GM18505 (cell line): ENCODE measurements at regions not wholly inside any gene's neighbourhood (a gene's known extent, or its start where the extent isn't known, plus 50 kb on each side); places are given as distances from the start of the nearest gene placed in this dataset.

Experiments used
- ATAC-seq: cut with Tn5 transposase; IDR thresholded peaks from one replicate; pipeline ENCODE4 v1.9.1; 2021; ENCODE audit not compliant: unreplicated experiment
- POLR2A ChIP-seq: IDR thresholded peaks from 4 replicates; pipeline ENCODE4 v1.6.1; 2011; ENCODE audit warnings: borderline replicate concordance; ENCODE audit not compliant: insufficient read depth, insufficient read length; ENCODE audit errors: extremely low read depth

- ATAC-seq: no peak
- TF ChIP-seq POLR2A: no peak
Measured at GRCh38 chr21:25024639-25025038, 582.6 kb downstream of the MRPL39 start.

GRCh38 chr21:25005388-25005787 is 601.9 kb downstream of the MRPL39 start:
- no peak for ATAC-seq
- TF ChIP-seq POLR2A: no peak

GRCh38 chr21:25002676-25003075 is 604.6 kb downstream of the MRPL39 start:
- no peak for ATAC-seq
- no peak for TF ChIP-seq POLR2A

DNA sequence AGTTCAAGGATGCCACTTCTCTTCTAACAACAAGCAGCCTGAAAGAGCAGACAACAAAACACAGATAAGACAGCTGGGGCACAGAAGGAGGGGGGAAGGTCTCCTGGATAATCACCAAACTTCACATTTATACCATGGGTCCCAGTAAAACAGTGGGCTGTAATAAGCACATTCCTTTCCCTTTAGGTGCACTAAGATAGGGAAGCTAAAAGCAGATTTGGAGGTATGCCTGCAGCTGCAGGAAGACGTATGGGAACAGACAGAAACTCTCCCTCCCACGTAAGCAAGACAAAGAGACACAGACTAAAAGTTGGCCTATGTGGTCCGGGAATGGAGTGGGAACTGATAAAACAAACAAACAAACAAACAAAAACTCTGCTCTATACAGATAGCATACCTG is 612.1 kb downstream of the MRPL39 start:
- no peak for ATAC-seq
- TF ChIP-seq POLR2A: no peak

- no peak for TF ChIP-seq POLR2A
Measured at GRCh38 chr21:24994717-24995116, 612.6 kb downstream of the MRPL39 start.

GRCh38 chr21:24989516-24989915 is 617.8 kb downstream of the MRPL39 start:
- no peak for TF ChIP-seq POLR2A
- ATAC-seq: no peak

More at GRCh38 chr21:24994717-24995116, 612.6 kb downstream of the MRPL39 start:
- ATAC-seq: no peak

- no peak for TF ChIP-seq POLR2A
- no peak for ATAC-seq
Measured at GRCh38 chr21:24988941-24989340, 618.3 kb downstream of the MRPL39 start.

- TF ChIP-seq POLR2A: no peak
- no peak for ATAC-seq
Measured at GRCh38 chr21:24976238-24976637, 631.0 kb downstream of the MRPL39 start.

GRCh38 chr21:24969068-24969467 is 638.2 kb downstream of the MRPL39 start:
- ATAC-seq: no peak
- no peak for TF ChIP-seq POLR2A

DNA sequence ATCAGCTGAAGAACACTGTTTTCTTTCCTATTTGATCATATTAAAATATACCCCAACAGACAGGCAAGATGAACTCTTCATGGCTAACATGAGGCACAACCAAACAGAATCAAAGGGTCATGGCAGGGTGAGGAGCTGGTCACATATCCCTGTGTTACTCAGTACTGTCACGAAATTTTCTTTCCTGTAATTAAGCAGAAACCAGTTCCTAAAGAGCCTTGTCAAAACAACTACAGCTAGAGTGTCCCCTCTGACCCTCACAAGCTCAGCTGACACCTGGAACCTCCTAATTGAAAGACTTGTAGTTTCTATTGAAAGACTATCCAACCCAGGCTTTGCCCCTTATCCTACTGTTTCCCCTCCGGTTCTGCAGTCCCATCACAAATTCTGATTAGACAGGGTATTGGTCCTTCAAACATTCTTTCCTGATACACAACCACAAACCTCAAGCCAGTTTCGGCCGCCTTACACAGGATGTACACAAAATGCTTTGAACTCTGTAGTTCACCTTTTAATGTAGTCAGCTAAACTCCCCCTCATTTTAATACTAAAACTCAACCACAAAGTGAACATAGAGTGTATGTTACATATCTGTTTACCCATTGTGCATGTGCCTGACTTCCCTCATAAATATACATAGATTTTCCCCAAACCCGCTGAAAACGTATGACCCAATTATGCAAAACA is 651.9 kb downstream of the MRPL39 start:
- TF ChIP-seq POLR2A: no peak
- ATAC-seq: peak; percentile 81

DNA sequence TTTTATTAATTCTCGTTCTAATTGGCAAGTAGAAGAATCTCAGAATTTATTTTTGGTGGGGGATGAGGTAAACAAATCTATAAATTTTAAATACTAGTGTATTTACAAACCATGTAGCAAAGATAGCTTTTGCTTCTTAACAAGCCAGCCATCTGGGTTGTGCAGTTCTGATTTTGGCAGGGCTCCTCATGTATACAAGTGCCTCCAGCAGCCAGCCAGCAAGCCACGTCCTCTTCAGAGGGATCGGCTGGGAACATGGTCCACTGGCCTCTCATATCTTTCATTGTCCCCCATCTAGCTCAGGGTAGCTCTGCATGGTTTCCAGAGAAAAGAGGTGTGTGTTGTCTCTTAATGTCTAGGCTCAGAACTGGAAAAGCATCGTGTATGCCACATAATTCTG is 659.1 kb downstream of the MRPL39 start:
- no peak for ATAC-seq
- TF ChIP-seq POLR2A: no peak

GRCh38 chr21:24945910-24946309 is 661.4 kb downstream of the MRPL39 start:
- no peak for TF ChIP-seq POLR2A
- ATAC-seq: no peak

DNA sequence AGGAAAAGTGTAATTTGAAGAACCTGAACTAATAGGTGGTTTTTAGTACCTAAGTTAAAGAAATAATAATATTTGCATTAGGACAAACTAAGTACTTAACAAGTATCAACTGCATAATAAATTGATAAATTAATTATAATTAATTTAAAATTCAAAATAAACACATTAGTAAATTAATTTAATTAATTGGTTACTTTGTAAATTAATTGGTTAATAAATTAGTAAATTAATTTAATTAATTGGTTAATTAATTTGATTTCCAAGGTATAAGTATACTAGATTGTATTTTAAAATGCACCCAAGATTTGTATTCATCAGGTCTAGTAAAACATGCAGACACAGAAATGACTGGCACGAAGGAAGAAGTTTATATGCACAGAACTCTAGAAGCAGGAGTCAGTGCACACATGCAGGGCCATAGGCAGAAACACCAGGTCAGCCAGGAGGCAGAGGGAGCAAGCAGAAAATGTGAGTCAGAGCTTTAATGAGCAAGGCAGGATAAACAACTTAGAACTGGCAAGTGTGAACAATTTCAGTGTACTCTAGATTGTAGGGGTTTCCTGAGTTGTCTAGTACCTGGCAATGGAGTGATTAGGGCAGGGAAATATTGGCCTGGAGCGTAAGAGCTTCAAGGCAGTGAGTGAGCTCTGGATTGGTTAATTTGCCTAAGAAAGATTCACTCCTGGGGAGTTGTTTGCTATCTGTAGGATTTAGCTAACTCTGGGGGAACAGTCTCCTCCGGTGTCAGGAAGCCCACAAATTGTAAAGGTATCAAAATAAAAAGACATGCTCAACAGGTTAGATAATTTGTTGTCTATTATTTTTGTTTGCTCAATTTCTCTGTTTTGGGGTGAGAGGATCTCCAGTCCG is 665.7 kb downstream of the MRPL39 start:
- TF ChIP-seq POLR2A: no peak
- ATAC-seq: no peak

- no peak for TF ChIP-seq POLR2A
- ATAC-seq: no peak
Measured at GRCh38 chr21:24939291-24939690, 668.0 kb downstream of the MRPL39 start.

- no peak for ATAC-seq
- no peak for TF ChIP-seq POLR2A
Measured at GRCh38 chr21:24938573-24938972, 668.7 kb downstream of the MRPL39 start.

GRCh38 chr21:24935991-24936390 is 671.3 kb downstream of the MRPL39 start:
- no peak for ATAC-seq
- no peak for TF ChIP-seq POLR2A
